HG02885 (cell line): ENCODE measurements at regions not wholly inside any gene's neighbourhood (a gene's known extent, or its start where the extent isn't known, plus 50 kb on each side); places are given as distances from the start of the nearest gene placed in this dataset.

Experiments used
- ATAC-seq: cut with Tn5 transposase; IDR thresholded peaks from one replicate; pipeline ENCODE4 v1.9.1; 2021; ENCODE audit warnings: mild to moderate bottlenecking; ENCODE audit not compliant: unreplicated experiment, poor library complexity

DNA sequence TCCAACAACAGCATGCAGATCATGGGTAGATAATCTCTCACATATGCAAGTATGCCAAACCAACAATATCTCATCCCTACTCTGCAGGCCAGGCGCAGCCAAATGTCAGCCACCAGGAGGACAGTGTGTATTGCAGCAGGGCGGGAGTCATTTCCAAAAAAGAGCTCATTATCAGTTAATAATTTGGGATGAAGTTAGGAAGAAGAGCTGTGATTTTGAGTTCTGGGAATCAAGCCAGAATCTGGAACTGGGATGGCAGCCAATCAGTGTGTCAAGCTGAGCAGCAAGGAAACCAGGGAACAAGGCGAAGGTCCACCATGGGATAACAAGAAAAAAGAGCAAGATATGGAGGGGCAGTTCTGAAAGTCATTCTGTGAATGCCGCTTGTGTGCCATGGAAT is 88.2 kb upstream of the CAMK2D start:
- no peak for ATAC-seq

GRCh38 chr4:113847710-113848109 is 86.2 kb upstream of the CAMK2D start:
- ATAC-seq: no peak

- no peak for ATAC-seq
Measured at GRCh38 chr4:113846433-113846832, 84.9 kb upstream of the CAMK2D start.

- ATAC-seq: no peak
Measured at GRCh38 chr4:113845138-113845537, 83.6 kb upstream of the CAMK2D start.

GRCh38 chr4:113844369-113844768 is 82.8 kb upstream of the CAMK2D start:
- peak; percentile 53 for ATAC-seq

DNA sequence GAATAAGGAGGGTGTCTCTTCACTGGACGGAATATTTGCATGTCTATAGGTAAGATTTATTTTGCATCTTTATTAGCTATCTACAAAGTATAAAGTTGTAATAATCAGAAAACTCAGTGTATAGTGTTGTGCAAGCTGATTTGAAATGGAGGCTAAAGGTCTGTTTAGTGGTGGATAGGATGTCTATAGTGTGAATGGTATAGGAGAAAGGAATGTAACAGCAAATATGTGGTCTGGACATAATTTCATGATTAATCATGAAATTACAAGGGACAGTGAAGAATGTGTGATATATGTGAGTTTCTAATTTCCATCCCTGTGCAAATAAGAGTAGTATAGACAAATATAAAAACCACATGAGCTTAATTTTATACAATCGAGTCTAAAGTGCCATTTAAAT is 79.3 kb upstream of the CAMK2D start:
- ATAC-seq: no peak

- no peak for ATAC-seq
Measured at GRCh38 chr4:113838460-113838859, 76.9 kb upstream of the CAMK2D start.

GRCh38 chr4:113837397-113837796 is 75.9 kb upstream of the CAMK2D start:
- peak; percentile 99 for ATAC-seq

- no peak for ATAC-seq
Measured at GRCh38 chr4:113835005-113835404, 73.5 kb upstream of the CAMK2D start.

GRCh38 chr4:113834298-113834697 is 72.8 kb upstream of the CAMK2D start:
- no peak for ATAC-seq

DNA sequence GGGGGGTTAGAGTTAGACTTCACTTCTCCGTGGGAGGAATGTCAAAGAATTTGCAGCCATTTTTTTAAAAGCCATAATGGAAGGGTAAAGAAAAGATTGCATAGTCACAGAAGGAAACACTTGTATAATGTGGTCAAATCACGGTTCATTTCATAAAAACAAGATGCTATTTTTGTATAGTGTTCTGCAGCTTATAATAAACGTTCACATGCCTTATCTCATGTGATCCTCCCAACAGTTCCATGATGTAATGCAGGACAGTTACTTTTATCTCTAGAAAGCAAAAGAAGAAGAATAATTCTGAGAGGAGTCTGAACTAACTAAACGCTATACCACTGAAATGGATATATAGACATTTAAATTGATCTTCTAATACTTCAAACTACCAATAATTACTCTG is 71.3 kb upstream of the CAMK2D start:
- no peak for ATAC-seq

DNA sequence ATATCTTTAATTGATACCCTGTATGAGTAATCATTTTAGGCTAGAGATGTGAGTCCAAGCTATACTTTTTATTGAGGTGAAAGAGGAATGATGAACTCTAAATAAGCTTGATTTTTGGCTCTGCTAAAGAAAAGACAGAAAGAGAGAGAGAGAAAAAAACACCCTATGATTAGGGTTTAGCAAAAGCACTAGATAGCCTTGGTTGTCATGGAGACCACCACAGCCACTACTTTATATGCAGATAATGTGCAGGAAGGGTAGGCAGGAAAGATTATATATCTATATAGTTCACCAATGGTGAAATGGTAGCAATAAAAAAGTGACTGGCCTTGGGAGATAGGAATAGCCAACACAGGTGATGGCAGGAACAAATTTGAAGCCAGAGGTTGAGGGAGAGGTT is 69.9 kb upstream of the CAMK2D start:
- ATAC-seq: no peak

DNA sequence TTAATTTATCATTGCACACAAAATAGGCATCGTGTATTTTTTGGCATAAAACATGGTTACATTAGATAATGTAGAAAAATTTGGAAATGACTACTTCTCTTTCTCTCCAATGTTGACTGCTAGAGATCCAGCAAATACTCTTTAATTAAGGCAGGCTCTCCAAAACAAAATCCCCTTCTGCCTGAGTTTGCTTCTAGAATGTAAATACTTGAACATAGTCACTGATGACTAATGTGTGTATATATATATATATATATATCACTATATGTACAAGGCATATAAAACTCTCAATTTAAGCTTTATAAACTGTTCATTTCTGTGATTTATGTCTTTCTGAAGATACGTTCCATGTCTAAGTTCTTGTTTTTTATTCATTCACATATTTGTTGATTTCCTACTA is 67.2 kb upstream of the CAMK2D start:
- ATAC-seq: no peak

GRCh38 chr4:113827285-113827684 is 65.7 kb upstream of the CAMK2D start:
- no peak for ATAC-seq

- ATAC-seq: no peak
Measured at GRCh38 chr4:113826421-113826820, 64.9 kb upstream of the CAMK2D start.

DNA sequence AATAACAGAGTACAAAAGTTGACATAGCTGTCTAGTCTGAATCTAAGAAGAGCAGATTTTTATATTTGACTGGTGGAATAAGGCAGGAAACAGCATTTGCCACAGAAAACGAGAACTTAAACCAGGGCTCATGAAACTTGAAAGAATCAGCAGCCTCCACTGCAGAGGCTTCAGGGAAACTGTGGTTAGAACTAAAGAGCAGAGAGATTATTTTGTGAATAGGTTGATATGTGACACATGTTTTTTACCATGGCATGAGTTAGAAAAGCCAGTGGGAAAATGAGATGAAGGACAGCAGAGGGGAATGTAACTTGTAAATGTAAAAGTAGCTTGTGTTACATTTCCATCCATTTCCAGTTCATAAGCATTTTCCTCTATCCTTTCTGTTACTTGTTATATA is 63.7 kb upstream of the CAMK2D start:
- peak; percentile 71 for ATAC-seq

DNA sequence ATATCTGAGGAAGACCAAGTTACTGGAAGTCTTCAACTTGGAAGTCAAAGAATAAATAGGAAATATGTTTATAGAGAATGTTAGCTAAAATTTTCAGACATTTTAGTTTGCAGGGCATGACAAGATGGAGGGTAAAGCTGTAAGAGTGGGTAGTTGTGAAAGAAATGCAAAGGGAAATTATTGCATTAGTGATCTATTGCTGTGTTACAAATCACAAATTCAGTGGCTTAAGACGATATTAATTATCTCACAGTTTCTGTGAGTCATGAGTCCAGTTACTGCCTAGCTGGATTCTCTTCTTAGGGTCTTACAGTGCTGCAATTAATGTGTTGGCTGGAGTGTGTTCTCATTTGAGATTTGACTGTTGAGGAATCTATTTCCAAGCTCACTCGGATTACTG is 62.9 kb upstream of the CAMK2D start:
- no peak for ATAC-seq

GRCh38 chr4:113823291-113823659 is 61.7 kb upstream of the CAMK2D start:
- ATAC-seq: peak; percentile 72

- ATAC-seq: peak; percentile 73
Measured at GRCh38 chr4:113822555-113823290, 61.2 kb upstream of the CAMK2D start.

DNA sequence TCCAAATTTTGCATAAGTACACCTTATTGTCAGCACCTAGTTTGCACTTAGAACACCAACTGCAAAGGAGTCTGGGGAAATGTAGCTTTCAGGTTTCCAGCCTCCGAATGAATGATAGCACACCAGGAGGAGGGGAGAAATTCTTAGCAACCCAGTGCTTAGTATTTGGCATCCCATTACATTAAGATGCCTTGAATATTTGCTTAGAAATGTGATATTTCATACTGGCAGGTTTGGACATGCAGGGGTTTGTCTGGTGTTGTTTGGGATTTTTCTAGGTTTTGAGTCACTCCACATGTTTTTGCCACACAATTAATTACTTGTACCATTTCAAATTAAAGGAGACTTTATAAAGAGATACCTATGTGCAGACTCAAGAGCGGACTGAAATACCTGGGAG is 60.3 kb upstream of the CAMK2D start:
- no peak for ATAC-seq

- ATAC-seq: no peak
Measured at GRCh38 chr4:113820108-113820507, 58.6 kb upstream of the CAMK2D start.

- no peak for ATAC-seq
Measured at GRCh38 chr4:113815826-113816225, 54.3 kb upstream of the CAMK2D start.

DNA sequence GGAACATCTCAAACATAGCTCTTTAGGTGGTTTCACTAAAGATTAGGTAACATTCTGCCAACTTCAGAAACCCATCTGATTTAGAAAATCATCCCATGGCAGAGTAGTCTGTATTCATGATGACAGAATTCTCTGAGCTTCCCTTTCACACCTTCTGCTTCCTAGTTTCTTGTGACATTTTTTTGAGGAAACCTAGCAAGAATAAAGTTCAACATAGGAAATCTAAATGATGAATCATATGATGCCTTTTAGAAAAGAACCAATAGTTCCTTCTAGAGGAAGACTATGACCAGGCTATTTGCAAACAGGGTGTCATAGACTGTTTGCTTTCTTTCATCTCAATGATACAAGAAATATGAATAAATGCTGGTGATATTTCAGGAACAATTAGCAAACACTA is 49.8 kb upstream of the CAMK2D start:
- ATAC-seq: no peak
